Ecto neural progenitor cell (in vitro differentiated cells): ENCODE measurements at regions not wholly inside any gene's neighbourhood (a gene's known extent, or its start where the extent isn't known, plus 50 kb on each side); places are given as distances from the start of the nearest gene placed in this dataset.
"Not testable (repeated sequence)": the region's sequence is repeated elsewhere in the genome, so short reads cannot be mapped to it uniquely, and the experiment has no call there.

ENCODE experiments used
- DNase-seq: peaks from one replicate; pipeline ENCODE4 v3.0.0-alpha.2; 2018; ENCODE audit warnings: low spot score

GRCh38 chr16:21516705-21517040 lies 82.7 kb upstream of the METTL9 start:
- DNase-seq = not testable (repeated sequence)

GRCh38 chr16:21517263-21517662 lies 82.1 kb upstream of the METTL9 start:
- DNase-seq = not testable (repeated sequence)

GRCh38 chr16:21519361-21520133 lies 79.8 kb upstream of the METTL9 start:
- DNase-seq = not testable (repeated sequence)

GRCh38 chr16:21520134-21521047 lies 79.0 kb upstream of the METTL9 start:
- DNase-seq = peak; percentile 100

GRCh38 chr16:21521048-21521389 lies 78.4 kb upstream of the METTL9 start:
- not testable (repeated sequence) for DNase-seq

GRCh38 chr16:21521390-21522143 lies 77.8 kb upstream of the METTL9 start:
- DNase-seq = peak; percentile 91

GRCh38 chr16:21522846-21523245 lies 76.5 kb upstream of the METTL9 start:
- DNase-seq = not testable (repeated sequence)

GRCh38 chr16:21523411-21524067 lies 75.8 kb upstream of the METTL9 start:
- DNase-seq = no peak

GRCh38 chr16:21524068-21524751 lies 75.2 kb upstream of the METTL9 start:
- no peak for DNase-seq

GRCh38 chr16:21524752-21525028 lies 74.7 kb upstream of the METTL9 start:
- DNase-seq = not testable (repeated sequence)

GRCh38 chr16:21525029-21525895 lies 74.1 kb upstream of the METTL9 start:
- peak; percentile 70 for DNase-seq

GRCh38 chr16:21525956-21526922 lies 73.1 kb upstream of the METTL9 start:
- DNase-seq = not testable (repeated sequence)

- no peak for DNase-seq
Observed at GRCh38 chr16:21526923-21527807, 72.2 kb upstream of the METTL9 start.

- DNase-seq = not testable (repeated sequence)
Observed at GRCh38 chr16:21529060-21529658, 70.2 kb upstream of the METTL9 start.

GRCh38 chr16:21530729-21531383 lies 68.5 kb upstream of the METTL9 start:
- not testable (repeated sequence) for DNase-seq

GRCh38 chr16:21532996-21533395 lies 66.4 kb upstream of the METTL9 start:
- DNase-seq = not testable (repeated sequence)

- not testable (repeated sequence) for DNase-seq
Observed at GRCh38 chr16:21533474-21533873, 65.9 kb upstream of the METTL9 start.
